Epithelial cell of proximal tubule (primary cell): ENCODE measurements at regions not wholly inside any gene's neighbourhood (a gene's known extent, or its start where the extent isn't known, plus 50 kb on each side); places are given as distances from the start of the nearest gene placed in this dataset.

ENCODE experiments used
- DNase-seq: peaks from one replicate; pipeline ENCODE4 v3.0.0-alpha.2; 2011; ENCODE audit warnings: low read depth
- H3K4me3 ChIP-seq: 2 replicates; pipeline ENCODE4 v1.5.1; 2011; ENCODE audit warnings: low read depth, mild to moderate bottlenecking, low read length
- TF ChIP-seq, protein P1 (sequence below): conservative IDR thresholded peaks from 2 replicates; pipeline ENCODE4 v1.5.1; 2012; ENCODE audit warnings: low read depth, mild to moderate bottlenecking, low read length

DNA sequence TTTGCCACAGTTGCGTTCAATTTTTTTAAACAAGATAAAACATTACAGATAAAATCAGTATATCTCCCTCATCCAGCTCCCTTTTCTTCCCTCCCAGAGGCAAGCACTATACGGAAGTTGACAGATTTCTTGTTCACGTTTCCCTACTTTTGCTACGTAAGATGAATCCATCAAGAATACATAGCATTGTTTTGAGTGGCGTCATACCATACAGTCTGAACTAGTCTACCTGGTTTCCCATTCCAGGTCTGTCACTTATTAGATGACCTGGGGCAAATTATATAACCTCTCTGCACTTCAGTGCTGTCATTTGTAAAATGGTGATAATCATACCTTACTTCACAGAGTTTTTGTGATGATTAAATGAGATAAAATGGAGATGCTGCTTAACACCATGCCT is 184.3 kb upstream of the SOX4 start:
- no peak for DNase-seq
- TF ChIP-seq, protein P1, sequence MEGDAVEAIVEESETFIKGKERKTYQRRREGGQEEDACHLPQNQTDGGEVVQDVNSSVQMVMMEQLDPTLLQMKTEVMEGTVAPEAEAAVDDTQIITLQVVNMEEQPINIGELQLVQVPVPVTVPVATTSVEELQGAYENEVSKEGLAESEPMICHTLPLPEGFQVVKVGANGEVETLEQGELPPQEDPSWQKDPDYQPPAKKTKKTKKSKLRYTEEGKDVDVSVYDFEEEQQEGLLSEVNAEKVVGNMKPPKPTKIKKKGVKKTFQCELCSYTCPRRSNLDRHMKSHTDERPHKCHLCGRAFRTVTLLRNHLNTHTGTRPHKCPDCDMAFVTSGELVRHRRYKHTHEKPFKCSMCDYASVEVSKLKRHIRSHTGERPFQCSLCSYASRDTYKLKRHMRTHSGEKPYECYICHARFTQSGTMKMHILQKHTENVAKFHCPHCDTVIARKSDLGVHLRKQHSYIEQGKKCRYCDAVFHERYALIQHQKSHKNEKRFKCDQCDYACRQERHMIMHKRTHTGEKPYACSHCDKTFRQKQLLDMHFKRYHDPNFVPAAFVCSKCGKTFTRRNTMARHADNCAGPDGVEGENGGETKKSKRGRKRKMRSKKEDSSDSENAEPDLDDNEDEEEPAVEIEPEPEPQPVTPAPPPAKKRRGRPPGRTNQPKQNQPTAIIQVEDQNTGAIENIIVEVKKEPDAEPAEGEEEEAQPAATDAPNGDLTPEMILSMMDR = no peak
- no peak overlapping the region for H3K4me3 ChIP-seq

DNA sequence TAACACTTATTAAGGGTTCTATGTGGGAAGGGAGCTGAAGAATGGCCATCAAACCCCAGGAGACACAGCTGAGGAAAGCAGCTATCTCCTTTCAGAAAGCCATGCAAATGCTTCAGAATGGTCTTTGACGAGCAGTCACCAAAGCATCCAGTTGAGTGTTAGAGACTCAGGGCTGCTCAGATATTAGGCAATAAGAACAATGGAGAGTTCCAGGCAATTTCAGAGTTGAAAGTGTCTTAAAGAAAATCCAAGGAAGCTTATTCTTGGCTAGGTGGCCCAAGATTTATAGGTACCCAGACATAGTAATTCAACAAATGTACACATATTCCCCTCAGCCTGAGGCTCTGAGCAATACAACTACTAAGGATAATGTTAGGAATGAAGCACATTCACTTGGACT is 180.1 kb upstream of the SOX4 start:
- TF ChIP-seq, protein P1 = no peak
- H3K4me3 ChIP-seq = no peak overlapping the region
- no peak for DNase-seq

DNA sequence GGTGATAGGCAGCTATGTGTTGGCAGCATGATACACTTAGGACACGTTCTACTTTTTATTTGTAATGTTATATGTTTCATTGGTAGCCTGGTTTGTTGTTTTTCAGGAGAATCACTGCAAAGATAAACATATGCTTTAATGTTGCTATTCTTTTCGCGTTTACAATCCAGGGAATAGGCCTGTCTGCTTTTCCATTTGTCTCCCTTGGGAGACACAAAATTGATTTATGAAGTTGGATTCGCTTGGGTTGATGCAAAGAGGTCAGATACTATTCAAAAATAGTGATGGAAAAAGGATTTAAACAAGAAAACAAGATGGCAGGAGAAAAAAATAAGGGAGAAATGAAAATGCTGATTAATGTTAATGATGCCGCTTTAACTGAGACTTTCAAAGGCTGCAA is 179.5 kb upstream of the SOX4 start:
- TF ChIP-seq, protein P1 = no peak
- DNase-seq = no peak
- no peak overlapping the region for H3K4me3 ChIP-seq

DNA sequence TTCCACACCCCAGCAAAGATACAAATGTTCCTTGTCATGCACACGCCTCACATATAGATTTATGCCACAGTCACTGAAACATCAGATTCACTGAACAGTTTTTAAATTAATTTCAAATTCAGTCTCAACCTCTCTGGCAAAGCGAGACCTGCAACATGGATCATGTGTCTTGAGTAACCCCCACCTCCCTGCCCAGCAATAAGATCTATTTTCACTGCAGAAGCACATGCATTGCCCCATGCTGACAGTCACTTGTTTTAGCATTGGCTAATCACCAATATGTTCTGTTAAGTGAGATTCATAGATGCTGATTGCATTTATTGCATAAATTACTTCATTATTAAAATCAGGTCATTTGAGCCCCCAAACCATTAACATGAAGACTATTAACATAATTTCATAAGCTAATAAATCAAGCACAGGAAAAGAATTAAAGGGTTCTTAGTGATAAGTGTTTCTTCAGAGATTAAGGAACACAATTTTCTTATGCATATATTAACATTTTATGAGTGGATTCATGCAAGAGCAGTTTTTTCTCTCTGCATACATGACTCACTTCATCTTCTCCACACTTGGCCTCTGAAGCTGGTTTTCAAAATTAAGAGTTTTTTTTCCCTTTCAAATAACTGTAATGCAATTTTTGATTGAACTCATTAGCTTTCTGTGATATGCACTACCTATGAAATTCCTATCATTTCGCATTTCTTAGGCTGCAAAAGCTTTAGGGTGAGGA is 173.2 kb upstream of the SOX4 start:
- TF ChIP-seq, protein P1 = no peak
- no peak overlapping the region for H3K4me3 ChIP-seq
- DNase-seq = no peak

DNA sequence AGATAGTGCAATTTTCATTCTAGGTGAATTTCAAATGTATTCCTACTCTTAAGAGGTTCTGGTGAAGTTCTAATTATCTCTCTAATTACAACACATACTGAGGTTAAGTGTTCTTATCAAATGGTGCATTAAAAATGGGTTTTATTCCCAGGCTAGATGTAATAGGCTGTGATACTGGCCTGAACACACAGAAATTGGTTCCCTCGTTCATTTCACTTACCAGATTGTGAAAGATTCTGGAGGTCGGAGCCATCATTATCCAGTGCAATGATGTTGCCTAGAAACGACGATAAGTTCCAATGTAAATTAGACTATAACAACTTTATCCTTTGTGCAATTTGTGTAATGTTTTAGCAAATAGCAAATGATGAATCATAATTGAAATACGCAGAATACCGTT is 172.6 kb upstream of the SOX4 start:
- DNase-seq = no peak
- TF ChIP-seq, protein P1 = no peak
- H3K4me3 ChIP-seq = no peak overlapping the region

DNA sequence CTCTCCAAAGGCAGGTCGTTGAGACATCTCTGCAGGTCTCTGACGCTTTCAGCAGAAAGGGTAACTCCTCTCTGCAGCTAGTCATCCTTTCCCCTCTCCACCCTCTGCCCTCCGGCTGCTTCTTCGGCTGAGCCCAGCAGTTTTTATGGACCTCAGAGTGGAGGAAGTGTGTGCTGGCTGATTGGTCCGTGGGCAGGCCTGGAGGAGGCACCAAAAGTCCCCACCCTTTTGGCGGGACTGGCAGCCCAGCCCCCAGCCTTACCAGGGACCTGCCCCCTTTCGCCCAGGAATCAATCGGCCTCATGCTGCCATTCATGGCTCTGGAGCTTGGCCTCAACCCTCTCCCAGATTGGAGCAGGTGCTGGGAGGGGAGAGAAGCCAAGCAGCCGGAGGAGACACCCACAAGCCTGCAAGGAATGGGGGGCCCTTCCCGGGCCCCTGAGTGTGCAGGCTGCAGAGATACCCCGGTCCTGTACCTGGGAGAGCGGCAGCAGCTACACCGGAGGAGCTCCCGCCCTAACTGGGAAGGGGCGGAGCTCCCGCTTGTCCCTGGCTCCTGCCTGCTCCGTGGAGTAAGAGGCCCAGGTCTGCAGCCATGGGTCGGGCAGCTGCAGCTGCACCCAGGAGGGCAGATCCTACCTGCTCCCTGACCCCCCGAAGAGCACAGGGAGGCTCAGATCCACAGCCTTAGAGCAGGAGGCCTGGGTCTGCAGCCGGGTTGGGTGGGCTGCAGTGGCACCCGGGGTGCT is 170.3 kb upstream of the SOX4 start:
- TF ChIP-seq, protein P1 = no peak
- H3K4me3 ChIP-seq = no peak overlapping the region
- DNase-seq = no peak
